Transverse colon (tissue), 4 donors: ENCODE measurements at regions not wholly inside any gene's neighbourhood (a gene's known extent, or its start where the extent isn't known, plus 50 kb on each side); places are given as distances from the start of the nearest gene placed in this dataset.

Source experiments
- EP300 ChIP-seq: sonication (generic); formaldehyde crosslinking; IDR thresholded peaks from one replicate; pipeline ENCODE4 v1.6.1; 2017; ENCODE audit warnings: antibody characterized with exemption, low read depth
- POLR2A ChIP-seq: fragments of 450-650 bp; IDR thresholded peaks from one replicate; pipeline ENCODE4 v1.6.1; 2016; ENCODE audit warnings: antibody characterized with exemption, mild to moderate bottlenecking, moderate library complexity
- POLR2AphosphoS5 ChIP-seq, 3 donors: sonication (generic); formaldehyde crosslinking; IDR thresholded peaks; one replicate each; pipeline ENCODE4 v1.6.1; 2016; ENCODE audit warnings: antibody characterized with exemption in 3 of 3
- TF ChIP-seq, protein P1 (sequence below), 5 experiments: fragments of 200-600 bp in 3 of 5; fragments of 450-650 bp in 2 of 5; sonication (generic) in 3 of 5; IDR thresholded peaks; 1 replicate in 2 of 5; 2 replicates in 3 of 5; pipeline ENCODE4 v1.5.1; 2016 to 2017; ENCODE audit warnings: antibody characterized with exemption in 5 of 5, inconsistent platforms in 3 of 5, mild to moderate bottlenecking in 2 of 5, moderate library complexity in 1 of 5

DNA sequence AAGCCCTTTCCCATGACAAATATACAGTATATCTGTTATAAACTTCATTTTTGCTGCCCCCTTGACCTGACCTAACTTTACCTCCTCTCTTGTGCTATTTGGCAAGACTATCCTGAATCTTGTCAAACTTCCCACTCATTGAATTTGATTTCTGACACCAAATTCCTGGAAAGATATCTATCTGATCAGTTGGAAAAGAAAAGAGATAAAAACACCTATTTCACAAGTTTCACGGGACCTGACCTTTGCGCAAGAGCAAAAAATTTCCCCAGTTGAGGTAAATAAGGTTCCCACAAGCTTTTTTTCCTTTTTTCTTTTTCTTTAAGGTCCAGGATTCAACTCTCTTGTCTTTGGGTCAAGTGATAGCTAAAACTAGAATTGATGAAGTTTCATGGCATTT, 189.2 kb upstream of the LPP start:
- TF ChIP-seq, protein P1, sequence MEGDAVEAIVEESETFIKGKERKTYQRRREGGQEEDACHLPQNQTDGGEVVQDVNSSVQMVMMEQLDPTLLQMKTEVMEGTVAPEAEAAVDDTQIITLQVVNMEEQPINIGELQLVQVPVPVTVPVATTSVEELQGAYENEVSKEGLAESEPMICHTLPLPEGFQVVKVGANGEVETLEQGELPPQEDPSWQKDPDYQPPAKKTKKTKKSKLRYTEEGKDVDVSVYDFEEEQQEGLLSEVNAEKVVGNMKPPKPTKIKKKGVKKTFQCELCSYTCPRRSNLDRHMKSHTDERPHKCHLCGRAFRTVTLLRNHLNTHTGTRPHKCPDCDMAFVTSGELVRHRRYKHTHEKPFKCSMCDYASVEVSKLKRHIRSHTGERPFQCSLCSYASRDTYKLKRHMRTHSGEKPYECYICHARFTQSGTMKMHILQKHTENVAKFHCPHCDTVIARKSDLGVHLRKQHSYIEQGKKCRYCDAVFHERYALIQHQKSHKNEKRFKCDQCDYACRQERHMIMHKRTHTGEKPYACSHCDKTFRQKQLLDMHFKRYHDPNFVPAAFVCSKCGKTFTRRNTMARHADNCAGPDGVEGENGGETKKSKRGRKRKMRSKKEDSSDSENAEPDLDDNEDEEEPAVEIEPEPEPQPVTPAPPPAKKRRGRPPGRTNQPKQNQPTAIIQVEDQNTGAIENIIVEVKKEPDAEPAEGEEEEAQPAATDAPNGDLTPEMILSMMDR (IDR thresholded peaks at IDR 0.05), result no peak
- no peak for TF ChIP-seq POLR2AphosphoS5 (IDR thresholded peaks at IDR 0.05)
- TF ChIP-seq POLR2A, result no peak
- no peak for TF ChIP-seq EP300
